Astrocyte (in vitro differentiated cells and primary cell): ENCODE measurements at regions not wholly inside any gene's neighbourhood (a gene's known extent, or its start where the extent isn't known, plus 50 kb on each side); places are given as distances from the start of the nearest gene placed in this dataset.
"Not testable (repeated sequence)": the region's sequence is repeated elsewhere in the genome, so short reads cannot be mapped to it uniquely, and the experiment has no call there.

ENCODE experiments used
- DNase-seq: peaks from one replicate; pipeline ENCODE4 v3.0.0-alpha.2; 2010; ENCODE audit warnings: low read depth
- FAIRE-seq: peaks from 2 replicates; lab custom pipeline; 2011; peaks lifted over from hg19 to GRCh38; lab: Jason Lieb, UNC
- H2AFZ ChIP-seq: 2 replicates; pipeline ENCODE4 v1.6.0; 2012; ENCODE audit warnings: low read depth, low read length, inconsistent platforms
- H3K27ac ChIP-seq: 2 replicates; pipeline ENCODE4 v1.5.1; 2011; ENCODE audit warnings: low read depth, low read length, inconsistent platforms
- H3K27me3 ChIP-seq: 2 replicates; pipeline ENCODE4 v1.6.0; 2011; ENCODE audit warnings: low read length, inconsistent platforms; ENCODE audit not compliant: insufficient read depth
- H3K36me3 ChIP-seq: 2 replicates; pipeline ENCODE4 v1.5.1; 2011; ENCODE audit warnings: low read length, inconsistent platforms; ENCODE audit not compliant: insufficient read depth
- H3K4me1 ChIP-seq: 2 replicates; pipeline ENCODE4 v1.5.1; 2011; ENCODE audit warnings: low read length, inconsistent platforms; ENCODE audit not compliant: insufficient read depth
- H3K4me2 ChIP-seq: 2 replicates; pipeline ENCODE4 v1.6.0; 2012; ENCODE audit warnings: low read length, inconsistent platforms
- H3K4me3 ChIP-seq: 2 replicates; pipeline ENCODE4 v1.5.1; 2011; ENCODE audit warnings: low read depth, mild to moderate bottlenecking, low read length, inconsistent platforms; ENCODE audit not compliant: insufficient read depth
- H3K79me2 ChIP-seq: 2 replicates; pipeline ENCODE4 v1.6.0; 2012; ENCODE audit warnings: mild to moderate bottlenecking, low read length, inconsistent platforms; ENCODE audit not compliant: insufficient read depth
- H3K9ac ChIP-seq: 2 replicates; pipeline ENCODE4 v1.6.0; 2012; ENCODE audit warnings: mild to moderate bottlenecking, low read length, inconsistent platforms
- H3K9me3 ChIP-seq: 2 replicates; pipeline ENCODE4 v1.5.1; 2012; ENCODE audit warnings: low read depth, mild to moderate bottlenecking, low read length, inconsistent platforms; ENCODE audit not compliant: insufficient read depth
- H4K20me1 ChIP-seq: 2 replicates; pipeline ENCODE4 v1.6.0; 2012; ENCODE audit warnings: low read length, inconsistent platforms; ENCODE audit not compliant: insufficient read depth
- H3K27ac Mint-ChIP-seq: one replicate; pipeline ENCODE4 v1.8.0; 2021; ENCODE audit warnings: mild to moderate bottlenecking, mixed read lengths; ENCODE audit not compliant: unreplicated experiment
- H3K27me3 Mint-ChIP-seq: one replicate; pipeline ENCODE4 v1.8.0; 2021; ENCODE audit warnings: low read depth, mixed read lengths; ENCODE audit not compliant: unreplicated experiment
- H3K36me3 Mint-ChIP-seq: one replicate; pipeline ENCODE4 v1.8.0; 2021; ENCODE audit warnings: low read depth, mixed read lengths; ENCODE audit not compliant: unreplicated experiment
- H3K4me1 Mint-ChIP-seq: one replicate; pipeline ENCODE4 v1.8.0; 2021; ENCODE audit warnings: low read depth, mixed read lengths; ENCODE audit not compliant: unreplicated experiment
- H3K4me3 Mint-ChIP-seq: one replicate; pipeline ENCODE4 v1.8.0; 2021; ENCODE audit warnings: mild to moderate bottlenecking, moderate library complexity, mixed read lengths; ENCODE audit not compliant: unreplicated experiment
- H3K9me3 Mint-ChIP-seq: one replicate; pipeline ENCODE4 v1.8.0; 2021; ENCODE audit warnings: mild to moderate bottlenecking, mixed read lengths; ENCODE audit not compliant: unreplicated experiment
- EZH2 ChIP-seq: IDR thresholded peaks from 2 replicates; pipeline ENCODE4 v1.6.1; 2012; ENCODE audit warnings: mild to moderate bottlenecking, low read length, inconsistent platforms; ENCODE audit not compliant: insufficient read depth
- TF ChIP-seq, protein P1 (sequence below): IDR thresholded peaks from 2 replicates; pipeline ENCODE4 v1.5.1; 2011; ENCODE audit warnings: low read depth, mild to moderate bottlenecking, inconsistent platforms, low read length, moderate library complexity; ENCODE audit not compliant: insufficient read depth

DNA sequence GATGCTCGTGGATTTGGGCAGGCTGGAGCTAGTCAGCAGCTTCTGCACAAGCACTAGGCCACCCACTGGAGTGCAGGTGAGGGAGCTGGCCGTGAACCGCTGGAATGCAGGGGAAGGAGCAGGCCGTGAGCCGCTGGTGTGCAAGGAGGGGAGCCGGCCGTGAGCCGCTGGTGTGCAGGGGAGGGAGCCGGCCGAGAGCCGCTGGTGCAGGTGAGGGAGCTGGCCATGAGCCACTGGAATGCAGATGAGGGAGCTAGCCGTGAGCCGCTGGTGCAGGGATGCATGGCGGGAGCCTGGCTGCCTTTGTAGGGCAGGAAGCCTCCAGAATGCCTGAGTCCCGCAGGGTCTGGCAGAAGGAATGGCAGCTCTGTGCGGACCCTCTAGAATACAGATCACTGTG, 4220.0 kb upstream of the OR11H1 start:
- Mint-ChIP-seq H3K36me3 (peaks cover 2% of the 10 kb centered on the region), H3K9me3 (peaks cover 36% of the 10 kb centered on the region), H3K4me3 (no peak overlapping the region), H3K27me3 (no peaks in the 10 kb centered on the region), H3K27ac (peak overlapping the region; percentile 67), H3K4me1 (no peaks in the 10 kb centered on the region)
- Histone ChIP-seq H3K9ac (no peak overlapping the region), H3K27me3 (no peaks in the 10 kb centered on the region), H3K4me3 (no peak overlapping the region), H3K36me3 (no peaks in the 10 kb centered on the region), H4K20me1 (no peaks in the 10 kb centered on the region), H3K79me2 (no peaks in the 10 kb centered on the region), H2AFZ (no peak overlapping the region), H3K27ac (no peak overlapping the region), H3K4me1 (no peaks in the 10 kb centered on the region), H3K9me3 (peaks cover 11% of the 10 kb centered on the region), H3K4me2 (no peak overlapping the region)
- TF ChIP-seq, protein P1, sequence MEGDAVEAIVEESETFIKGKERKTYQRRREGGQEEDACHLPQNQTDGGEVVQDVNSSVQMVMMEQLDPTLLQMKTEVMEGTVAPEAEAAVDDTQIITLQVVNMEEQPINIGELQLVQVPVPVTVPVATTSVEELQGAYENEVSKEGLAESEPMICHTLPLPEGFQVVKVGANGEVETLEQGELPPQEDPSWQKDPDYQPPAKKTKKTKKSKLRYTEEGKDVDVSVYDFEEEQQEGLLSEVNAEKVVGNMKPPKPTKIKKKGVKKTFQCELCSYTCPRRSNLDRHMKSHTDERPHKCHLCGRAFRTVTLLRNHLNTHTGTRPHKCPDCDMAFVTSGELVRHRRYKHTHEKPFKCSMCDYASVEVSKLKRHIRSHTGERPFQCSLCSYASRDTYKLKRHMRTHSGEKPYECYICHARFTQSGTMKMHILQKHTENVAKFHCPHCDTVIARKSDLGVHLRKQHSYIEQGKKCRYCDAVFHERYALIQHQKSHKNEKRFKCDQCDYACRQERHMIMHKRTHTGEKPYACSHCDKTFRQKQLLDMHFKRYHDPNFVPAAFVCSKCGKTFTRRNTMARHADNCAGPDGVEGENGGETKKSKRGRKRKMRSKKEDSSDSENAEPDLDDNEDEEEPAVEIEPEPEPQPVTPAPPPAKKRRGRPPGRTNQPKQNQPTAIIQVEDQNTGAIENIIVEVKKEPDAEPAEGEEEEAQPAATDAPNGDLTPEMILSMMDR: no peak
- no peak for TF ChIP-seq EZH2
- DNase-seq: no peak
- FAIRE-seq: no peak

- not testable (repeated sequence) for H4K20me1 ChIP-seq, H3K27ac Mint-ChIP-seq, H3K4me2 ChIP-seq, H3K4me3 ChIP-seq, H3K36me3 ChIP-seq, FAIRE-seq, DNase-seq, H3K36me3 Mint-ChIP-seq, H3K4me1 Mint-ChIP-seq, H2AFZ ChIP-seq, H3K79me2 ChIP-seq, H3K9ac ChIP-seq, H3K4me1 ChIP-seq, H3K4me3 Mint-ChIP-seq, H3K27ac ChIP-seq, H3K27me3 Mint-ChIP-seq, H3K27me3 ChIP-seq
- H3K9me3 Mint-ChIP-seq: peaks cover 35% of the 10 kb centered on the region
- peaks cover 11% of the 10 kb centered on the region for H3K9me3 ChIP-seq
Observed at GRCh38 chr22:11309777-11310176, 4218.2 kb upstream of the OR11H1 start.

GRCh38 chr22:11310647-11311046, 4217.3 kb upstream of the OR11H1 start:
- H2AFZ ChIP-seq, H4K20me1 ChIP-seq, H3K27ac Mint-ChIP-seq, H3K4me1 ChIP-seq, H3K79me2 ChIP-seq, FAIRE-seq, H3K4me2 ChIP-seq, H3K36me3 ChIP-seq, H3K27me3 ChIP-seq, H3K27ac ChIP-seq, H3K4me1 Mint-ChIP-seq, H3K4me3 ChIP-seq, H3K36me3 Mint-ChIP-seq, H3K27me3 Mint-ChIP-seq, H3K9ac ChIP-seq, H3K4me3 Mint-ChIP-seq, DNase-seq: not testable (repeated sequence)
- peaks cover 11% of the 10 kb centered on the region for H3K9me3 ChIP-seq
- H3K9me3 Mint-ChIP-seq: peaks cover 34% of the 10 kb centered on the region

DNA sequence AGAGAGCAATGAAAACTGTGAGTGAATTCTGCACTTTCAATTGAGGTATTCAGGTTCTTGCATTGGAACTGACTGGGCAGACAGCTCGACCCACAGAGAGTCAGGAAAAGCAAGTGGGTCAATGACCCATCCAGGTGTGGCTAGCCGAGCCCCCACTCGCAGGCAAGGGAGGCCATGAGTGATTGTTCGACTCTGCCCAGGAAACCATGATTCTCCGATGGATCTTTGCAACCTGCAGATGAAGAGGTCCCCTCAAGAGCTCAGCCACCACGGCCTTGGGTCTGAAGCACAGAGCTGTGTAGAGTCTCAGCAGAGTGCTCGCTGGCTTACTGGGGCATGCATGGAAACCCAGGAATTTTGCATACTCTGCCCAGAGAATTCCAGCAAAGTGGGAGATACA, 4215.4 kb upstream of the OR11H1 start:
- H3K4me3 ChIP-seq, DNase-seq, H2AFZ ChIP-seq, FAIRE-seq, H3K79me2 ChIP-seq, H3K27ac Mint-ChIP-seq, H3K4me2 ChIP-seq, H3K4me3 Mint-ChIP-seq, H3K4me1 Mint-ChIP-seq, H3K27ac ChIP-seq, H3K9ac ChIP-seq, H3K36me3 Mint-ChIP-seq, H3K27me3 Mint-ChIP-seq, H3K4me1 ChIP-seq, H3K27me3 ChIP-seq, H4K20me1 ChIP-seq, H3K36me3 ChIP-seq: not testable (repeated sequence)
- peaks cover 11% of the 10 kb centered on the region for H3K9me3 ChIP-seq
- peaks cover 24% of the 10 kb centered on the region for H3K9me3 Mint-ChIP-seq

- H3K4me3 ChIP-seq, H4K20me1 ChIP-seq, H3K4me1 ChIP-seq, H3K36me3 Mint-ChIP-seq, H3K27me3 Mint-ChIP-seq, H3K27me3 ChIP-seq, H3K27ac Mint-ChIP-seq, FAIRE-seq, H2AFZ ChIP-seq, H3K4me3 Mint-ChIP-seq, H3K4me1 Mint-ChIP-seq, H3K79me2 ChIP-seq, H3K9ac ChIP-seq, H3K4me2 ChIP-seq, H3K36me3 ChIP-seq, H3K27ac ChIP-seq, DNase-seq, H3K9me3 ChIP-seq: not testable (repeated sequence)
- H3K9me3 Mint-ChIP-seq: peaks cover 19% of the 10 kb centered on the region
Observed at GRCh38 chr22:11313040-11313759, 4214.8 kb upstream of the OR11H1 start.
